ENCODE measurements at regions not wholly inside any gene's neighbourhood (a gene's known extent, or its start where the extent isn't known, plus 50 kb on each side); places are given as distances from the start of the nearest gene placed in this dataset.
"Not testable (repeated sequence)": the region's sequence is repeated elsewhere in the genome, so short reads cannot be mapped to it uniquely, and the experiment has no call there.

- not testable (repeated sequence) for DNase-seq (ENCODE audit: low spot score); H3K4me3 ChIP-seq; H3K27ac ChIP-seq
Observed at GRCh38 chr7:6930787-6931186, 104.7 kb upstream of the CCZ1B start.

- H3K4me3 ChIP-seq; DNase-seq (ENCODE audit: low spot score); H3K27ac ChIP-seq: not testable (repeated sequence)
Observed at GRCh38 chr7:6931456-6931855, 105.4 kb upstream of the CCZ1B start.

- DNase-seq (ENCODE audit: low spot score); H3K27ac ChIP-seq; H3K4me3 ChIP-seq: not testable (repeated sequence)
Observed at GRCh38 chr7:6933954-6934632, 108.0 kb upstream of the CCZ1B start.

- H3K4me3 ChIP-seq: no peak overlapping the region
Observed at GRCh38 chr7:6934981-6935380, 108.9 kb upstream of the CCZ1B start.

GRCh38 chr7:6936626-6937025 is 110.6 kb upstream of the CCZ1B start:
- H3K4me3 ChIP-seq; H3K27ac ChIP-seq; DNase-seq (ENCODE audit: low spot score): not testable (repeated sequence)

More at GRCh38 chr7:6934981-6935380, 108.9 kb upstream of the CCZ1B start:
- no peak for DNase-seq (ENCODE audit: low spot score)
- no peak for TF ChIP-seq CTCF (IDR thresholded peaks at IDR 0.05)
- no peak overlapping the region for H3K27ac ChIP-seq

GRCh38 chr7:6937746-6938145 is 111.7 kb upstream of the CCZ1B start:
- DNase-seq (ENCODE audit: low spot score); H3K27ac ChIP-seq; H3K4me3 ChIP-seq: not testable (repeated sequence)

GRCh38 chr7:6938284-6938683 is 112.2 kb upstream of the CCZ1B start:
- H3K27ac ChIP-seq; H3K4me3 ChIP-seq; DNase-seq (ENCODE audit: low spot score): not testable (repeated sequence)

GRCh38 chr7:6939126-6939525 is 113.1 kb upstream of the CCZ1B start:
- H3K27ac ChIP-seq; H3K4me3 ChIP-seq; DNase-seq (ENCODE audit: low spot score): not testable (repeated sequence)

GRCh38 chr7:6939896-6940295 is 113.8 kb upstream of the CCZ1B start:
- not testable (repeated sequence) for DNase-seq (ENCODE audit: low spot score); H3K4me3 ChIP-seq; H3K27ac ChIP-seq

- H3K27ac ChIP-seq; DNase-seq (ENCODE audit: low spot score); H3K4me3 ChIP-seq: not testable (repeated sequence)
Observed at GRCh38 chr7:6946873-6947272, 120.8 kb upstream of the CCZ1B start.

GRCh38 chr7:6950231-6950630 is 124.2 kb upstream of the CCZ1B start:
- DNase-seq (ENCODE audit: low spot score); H3K27ac ChIP-seq; H3K4me3 ChIP-seq: not testable (repeated sequence)

GRCh38 chr7:6951553-6951952 is 125.5 kb upstream of the CCZ1B start:
- H3K4me3 ChIP-seq; DNase-seq (ENCODE audit: low spot score); H3K27ac ChIP-seq: not testable (repeated sequence)

- peak; percentile 40 for TF ChIP-seq CTCF (IDR thresholded peaks at IDR 0.05)
- not testable (repeated sequence) for H3K4me3 ChIP-seq; H3K27ac ChIP-seq; DNase-seq (ENCODE audit: low spot score)
Observed at GRCh38 chr7:6953138-6953797, 127.2 kb upstream of the CCZ1B start.

GRCh38 chr7:6953798-6954181 is 127.7 kb upstream of the CCZ1B start:
- not testable (repeated sequence) for H3K27ac ChIP-seq; DNase-seq (ENCODE audit: low spot score); H3K4me3 ChIP-seq

- H3K27ac ChIP-seq; DNase-seq (ENCODE audit: low spot score); H3K4me3 ChIP-seq: not testable (repeated sequence)
Observed at GRCh38 chr7:6955385-6955784, 129.3 kb upstream of the CCZ1B start.

- not testable (repeated sequence) for H3K4me3 ChIP-seq; DNase-seq (ENCODE audit: low spot score); H3K27ac ChIP-seq
Observed at GRCh38 chr7:6955990-6956566, 130.0 kb upstream of the CCZ1B start.

GRCh38 chr7:6958371-6958770 is 132.3 kb upstream of the CCZ1B start:
- DNase-seq (ENCODE audit: low spot score); H3K27ac ChIP-seq; H3K4me3 ChIP-seq: not testable (repeated sequence)

Data from coronary artery (tissue), 2 donors.